Neural progenitor cell (in vitro differentiated cells): ENCODE measurements at regions not wholly inside any gene's neighbourhood (a gene's known extent, or its start where the extent isn't known, plus 50 kb on each side); places are given as distances from the start of the nearest gene placed in this dataset.

Source experiments
- DNase-seq: peaks from one replicate; pipeline ENCODE4 v3.0.0-alpha.2; 2016; ENCODE audit warnings: low spot score
- H2AFZ ChIP-seq: fragments of 200-600 bp; sonication (generic); replicated peaks from 2 replicates; pipeline ENCODE4 v1.6.1; 2016; ENCODE audit warnings: antibody characterized with exemption
- H3F3A ChIP-seq: fragments of 200-600 bp; sonication (generic); 2 replicates; pipeline ENCODE4 v1.6.1; 2016; ENCODE audit warnings: antibody characterized with exemption, low read depth
- H3K27ac ChIP-seq: fragments of 200-600 bp; sonication (generic); 2 replicates; pipeline ENCODE4 v1.5.1; 2016; ENCODE audit warnings: mild to moderate bottlenecking
- H3K27me3 ChIP-seq: fragments of 200-600 bp; sonication (generic); 2 replicates; pipeline ENCODE4 v1.6.1; 2016; ENCODE audit warnings: mild to moderate bottlenecking, moderate library complexity
- H3K36me3 ChIP-seq: fragments of 200-600 bp; sonication (generic); 2 replicates; pipeline ENCODE4 v1.5.1; 2016
- H3K4me1 ChIP-seq: fragments of 200-600 bp; sonication (generic); 2 replicates; pipeline ENCODE4 v1.6.1; 2016; ENCODE audit warnings: mixed run types
- H3K4me2 ChIP-seq: fragments of 200-600 bp; sonication (generic); 2 replicates; pipeline ENCODE4 v1.6.1; 2016
- H3K4me3 ChIP-seq: fragments of 200-600 bp; sonication (generic); 2 replicates; pipeline ENCODE4 v1.5.1; 2016
- H3K79me2 ChIP-seq: fragments of 200-600 bp; sonication (generic); 2 replicates; pipeline ENCODE4 v1.6.1; 2016; ENCODE audit warnings: low read depth
- H3K9ac ChIP-seq: fragments of 200-600 bp; sonication (generic); 2 replicates; pipeline ENCODE4 v1.6.1; 2016
- H3K9me3 ChIP-seq: fragments of 200-600 bp; sonication (generic); 2 replicates; pipeline ENCODE4 v1.5.1; 2016; ENCODE audit warnings: low read depth
- H4K20me1 ChIP-seq: fragments of 200-600 bp; sonication (generic); 2 replicates; pipeline ENCODE4 v1.6.1; 2016; ENCODE audit warnings: low read depth
- H3K27ac Mint-ChIP-seq: 3 replicates; pipeline ENCODE4 v1.8.0; 2021; ENCODE audit warnings: mixed read lengths
- H3K27me3 Mint-ChIP-seq: 2 replicates; pipeline ENCODE4 v1.8.0; 2022; ENCODE audit warnings: low read depth, mild to moderate bottlenecking, inconsistent platforms, moderate library complexity, mixed read lengths; ENCODE audit not compliant: insufficient read depth
- H3K36me3 Mint-ChIP-seq: 3 replicates; pipeline ENCODE4 v1.8.0; 2021; ENCODE audit warnings: mixed read lengths
- H3K4me1 Mint-ChIP-seq: 3 replicates; pipeline ENCODE4 v1.8.0; 2021; ENCODE audit warnings: mixed read lengths
- H3K4me3 Mint-ChIP-seq: 3 replicates; pipeline ENCODE4 v1.8.0; 2021; ENCODE audit warnings: mild to moderate bottlenecking, moderate library complexity, mixed read lengths
- H3K9me3 Mint-ChIP-seq: 3 replicates; pipeline ENCODE4 v1.8.0; 2020; ENCODE audit warnings: mixed read lengths
- CTCF ChIP-seq: fragments of 200-600 bp; sonication (generic); IDR thresholded peaks from 2 replicates; pipeline ENCODE4 v1.5.1; 2017; ENCODE audit warnings: antibody characterized with exemption, mild to moderate bottlenecking
- EZH2 ChIP-seq: fragments of 200-600 bp; sonication (generic); IDR thresholded peaks from 2 replicates; pipeline ENCODE4 v1.6.1; 2017; ENCODE audit warnings: antibody characterized with exemption, mild to moderate bottlenecking, moderate library complexity
- EZH2phosphoT487 ChIP-seq: fragments of 200-600 bp; sonication (generic); IDR thresholded peaks from 2 replicates; pipeline ENCODE4 v1.6.1; 2017; ENCODE audit warnings: antibody characterized with exemption

DNA sequence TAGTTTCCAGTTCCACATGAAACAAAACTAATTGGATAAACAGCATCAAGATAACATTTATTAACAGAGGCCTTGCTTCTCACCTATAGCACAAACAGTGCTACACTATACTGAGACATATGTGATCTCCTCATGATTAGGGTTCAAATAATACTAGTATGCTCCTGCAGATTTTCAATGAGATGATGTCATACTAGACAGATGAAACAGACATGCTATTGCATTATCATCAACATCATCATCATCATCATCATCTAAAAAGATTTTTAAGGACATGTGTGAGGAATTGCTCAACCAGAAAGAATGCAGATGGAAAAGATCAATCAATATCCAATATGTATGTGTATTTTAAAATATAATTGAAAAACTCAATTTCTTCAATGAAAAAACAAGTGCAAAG, 932.3 kb downstream of the METTL15 start:
- no peaks in the 10 kb centered on the region for H3K4me1 Mint-ChIP-seq
- no peak overlapping the region for H3K27ac Mint-ChIP-seq
- H3K27me3 ChIP-seq: no peaks in the 10 kb centered on the region
- no peaks in the 10 kb centered on the region for H3K79me2 ChIP-seq
- no peaks in the 10 kb centered on the region for H4K20me1 ChIP-seq
- H3K4me1 ChIP-seq: no peaks in the 10 kb centered on the region
- no peaks in the 10 kb centered on the region for H3K9me3 ChIP-seq
- H3K36me3 ChIP-seq: no peaks in the 10 kb centered on the region
- H3K36me3 Mint-ChIP-seq: no peaks in the 10 kb centered on the region
- no peak overlapping the region for H3K4me3 ChIP-seq
- no peaks in the 10 kb centered on the region for H3K9me3 Mint-ChIP-seq
- no peak overlapping the region for H3K4me2 ChIP-seq
- no peak for TF ChIP-seq EZH2phosphoT487
- TF ChIP-seq CTCF: no peak
- TF ChIP-seq EZH2: no peak
- no peak overlapping the region for H3K27ac ChIP-seq
- no peak for DNase-seq
- H2AFZ ChIP-seq: no peak overlapping the region
- no peak overlapping the region for H3K9ac ChIP-seq
- H3K4me3 Mint-ChIP-seq: no peak overlapping the region
- H3K27me3 Mint-ChIP-seq: no peaks in the 10 kb centered on the region
- H3F3A ChIP-seq: no peaks in the 10 kb centered on the region

DNA sequence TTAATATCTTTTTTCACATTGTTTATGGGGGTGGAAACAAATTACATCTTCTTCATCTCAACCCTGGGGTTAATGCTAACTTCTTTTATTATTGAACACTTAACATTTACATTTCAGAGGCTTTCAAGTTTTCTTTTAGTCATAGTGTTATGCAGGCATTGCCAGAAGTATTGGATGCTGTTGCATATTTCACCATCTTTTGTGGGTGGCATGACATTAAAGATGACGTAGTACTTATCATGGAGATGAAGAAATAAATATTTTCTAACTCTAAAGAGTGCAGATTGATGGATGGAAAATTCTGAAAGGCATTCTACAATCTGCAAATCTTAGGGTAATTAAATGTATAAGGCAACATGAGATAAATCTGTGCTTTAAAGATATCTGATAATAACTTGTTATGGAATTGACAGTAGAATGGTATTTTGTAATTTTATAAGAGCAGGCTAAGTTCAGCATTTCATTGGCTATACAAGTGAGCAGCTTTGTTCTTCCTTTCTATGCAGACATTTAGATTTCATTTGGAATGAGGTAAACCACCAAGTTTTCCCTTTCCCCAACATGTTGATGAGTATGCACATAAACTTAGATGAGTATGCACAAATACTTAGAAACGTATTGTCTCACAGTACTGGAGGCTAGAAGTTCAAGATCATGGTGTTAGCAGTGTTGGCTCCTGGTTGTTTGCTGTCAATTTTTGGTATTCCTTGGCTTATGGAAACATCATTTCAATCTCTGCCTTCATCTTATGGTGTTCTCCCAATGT, 924.4 kb downstream of the METTL15 start:
- no peaks in the 10 kb centered on the region for H3K4me1 Mint-ChIP-seq
- peaks cover 14% of the 10 kb centered on the region for H3K9me3 Mint-ChIP-seq
- H3K9ac ChIP-seq: no peak overlapping the region
- peaks cover 4% of the 10 kb centered on the region for H3K9me3 ChIP-seq
- no peak overlapping the region for H3K27ac ChIP-seq
- no peak overlapping the region for H3K27ac Mint-ChIP-seq
- H3K4me3 Mint-ChIP-seq: no peak overlapping the region
- H3F3A ChIP-seq: no peaks in the 10 kb centered on the region
- H3K4me3 ChIP-seq: no peak overlapping the region
- DNase-seq: no peak
- H3K4me1 ChIP-seq: no peaks in the 10 kb centered on the region
- no peaks in the 10 kb centered on the region for H3K36me3 ChIP-seq
- H2AFZ ChIP-seq: no peak overlapping the region
- H3K4me2 ChIP-seq: no peak overlapping the region
- H3K36me3 Mint-ChIP-seq: no peaks in the 10 kb centered on the region
- no peaks in the 10 kb centered on the region for H3K79me2 ChIP-seq
- H4K20me1 ChIP-seq: no peaks in the 10 kb centered on the region
- no peaks in the 10 kb centered on the region for H3K27me3 Mint-ChIP-seq
- H3K27me3 ChIP-seq: no peaks in the 10 kb centered on the region
- no peak for TF ChIP-seq EZH2
- no peak for TF ChIP-seq CTCF
- TF ChIP-seq EZH2phosphoT487: no peak

GRCh38 chr11:29029452-29029851, 921.3 kb downstream of the METTL15 start:
- TF ChIP-seq EZH2phosphoT487 (no peak), CTCF (no peak), EZH2 (no peak)
- H3K27me3 ChIP-seq: no peaks in the 10 kb centered on the region
- H3K4me2 ChIP-seq: no peak overlapping the region
- no peak overlapping the region for H3K9ac ChIP-seq
- DNase-seq: no peak
- H3K36me3 ChIP-seq: no peaks in the 10 kb centered on the region
- Mint-ChIP-seq H3K36me3 (no peaks in the 10 kb centered on the region), H3K9me3 (peaks cover 14% of the 10 kb centered on the region), H3K4me3 (no peak overlapping the region), H3K27me3 (no peaks in the 10 kb centered on the region), H3K4me1 (no peaks in the 10 kb centered on the region), H3K27ac (no peak overlapping the region)
- H3F3A ChIP-seq: no peaks in the 10 kb centered on the region
- peaks cover 4% of the 10 kb centered on the region for H3K9me3 ChIP-seq
- no peak overlapping the region for H2AFZ ChIP-seq
- H3K4me3 ChIP-seq: no peak overlapping the region
- H3K27ac ChIP-seq: no peak overlapping the region
- no peaks in the 10 kb centered on the region for H3K79me2 ChIP-seq
- H3K4me1 ChIP-seq: no peaks in the 10 kb centered on the region
- H4K20me1 ChIP-seq: no peaks in the 10 kb centered on the region
